Esophagus squamous epithelium (tissue), 4 donors: ENCODE measurements at regions not wholly inside any gene's neighbourhood (a gene's known extent, or its start where the extent isn't known, plus 50 kb on each side); places are given as distances from the start of the nearest gene placed in this dataset.

Experiments
- CTCF ChIP-seq, 6 experiments: fragments of 450-650 bp in 4 of 6; fragments of 200-600 bp in 2 of 6; sonication (generic) in 2 of 6; IDR thresholded peaks; one replicate each; pipeline ENCODE4 v1.5.1; 2016 to 2019; ENCODE audit warnings: antibody characterized with exemption in 6 of 6, mild to moderate bottlenecking in 4 of 6, moderate library complexity in 4 of 6
- POLR2A ChIP-seq, 4 donors: fragments of 450-650 bp; IDR thresholded peaks; one replicate each; pipeline ENCODE4 v1.6.1; 2017; ENCODE audit warnings: antibody characterized with exemption in 4 of 4, mild to moderate bottlenecking in 4 of 4, moderate library complexity in 3 of 4

- no peak for TF ChIP-seq CTCF (IDR thresholded peaks at IDR 0.05)
- no peak for TF ChIP-seq POLR2A (IDR thresholded peaks at IDR 0.05)
These were observed 85.6 kb upstream of the KCNA3 start for GRCh38 chr1:110760321-110760720.
